NCI-H82 treated with DMSO at 0.1 percent for 48 hours (cell line): ENCODE measurements at regions not wholly inside any gene's neighbourhood (a gene's known extent, or its start where the extent isn't known, plus 50 kb on each side); places are given as distances from the start of the nearest gene placed in this dataset.
"Not testable (repeated sequence)": the region's sequence is repeated elsewhere in the genome, so short reads cannot be mapped to it uniquely, and the experiment has no call there.

Experiments used
- DNase-seq: peaks from one replicate; lab custom pipeline; 2025; ENCODE audit not compliant: unreplicated experiment; lab: John Stamatoyannopoulos, UW

GRCh38 chr12:77232045-77232444 lies 166.7 kb upstream of the E2F7 start:
- DNase-seq = no peak

- no peak for DNase-seq
Measured at GRCh38 chr12:77231501-77231918, 166.1 kb upstream of the E2F7 start.

GRCh38 chr12:77229640-77230442 lies 164.5 kb upstream of the E2F7 start:
- DNase-seq = no peak

- DNase-seq = no peak
Measured at GRCh38 chr12:77228376-77228775, 163.0 kb upstream of the E2F7 start.

GRCh38 chr12:77226368-77226767 lies 161.0 kb upstream of the E2F7 start:
- DNase-seq = no peak

- DNase-seq = no peak
Measured at GRCh38 chr12:77225373-77225772, 160.0 kb upstream of the E2F7 start.

- DNase-seq = no peak
Measured at GRCh38 chr12:77224346-77224745, 159.0 kb upstream of the E2F7 start.

- DNase-seq = no peak
Measured at GRCh38 chr12:77222336-77222735, 157.0 kb upstream of the E2F7 start.

- DNase-seq = no peak
Measured at GRCh38 chr12:77220586-77220985, 155.2 kb upstream of the E2F7 start.

GRCh38 chr12:77218278-77218677 lies 152.9 kb upstream of the E2F7 start:
- DNase-seq = no peak

GRCh38 chr12:77216136-77216535 lies 150.8 kb upstream of the E2F7 start:
- DNase-seq = not testable (repeated sequence)

- no peak for DNase-seq
Measured at GRCh38 chr12:77214136-77214535, 148.8 kb upstream of the E2F7 start.

- no peak for DNase-seq
Measured at GRCh38 chr12:77213319-77213718, 147.9 kb upstream of the E2F7 start.

GRCh38 chr12:77210724-77211123 lies 145.4 kb upstream of the E2F7 start:
- DNase-seq = no peak

GRCh38 chr12:77204083-77204482 lies 138.7 kb upstream of the E2F7 start:
- no peak for DNase-seq

- no peak for DNase-seq
Measured at GRCh38 chr12:77202457-77203060, 137.2 kb upstream of the E2F7 start.

GRCh38 chr12:77189901-77190416 lies 124.6 kb upstream of the E2F7 start:
- DNase-seq = no peak

GRCh38 chr12:77189458-77189857 lies 124.1 kb upstream of the E2F7 start:
- no peak for DNase-seq

- DNase-seq = no peak
Measured at GRCh38 chr12:77179515-77179914, 114.1 kb upstream of the E2F7 start.

- DNase-seq = no peak
Measured at GRCh38 chr12:77167801-77168200, 102.4 kb upstream of the E2F7 start.

- no peak for DNase-seq
Measured at GRCh38 chr12:77166696-77167095, 101.3 kb upstream of the E2F7 start.
